Spleen (tissue), 11 donors: ENCODE measurements at regions not wholly inside any gene's neighbourhood (a gene's known extent, or its start where the extent isn't known, plus 50 kb on each side); places are given as distances from the start of the nearest gene placed in this dataset.

Source experiments
- DNase-seq: peaks from one replicate; pipeline ENCODE4 v3.0.0-alpha.2; 2020
- H3K27ac ChIP-seq, 8 donors: fragments of 200-600 bp; sonication (generic) in 7 of 8; 1 replicate in 4 of 8; 2 replicates in 4 of 8; pipeline versions ENCODE4 v1.5.0 to v1.8.0; 2016 to 2021; ENCODE audit warnings: inconsistent platforms in 4 of 8, mild to moderate bottlenecking in 4 of 8, moderate library complexity in 1 of 8
- H3K27me3 ChIP-seq, 7 donors: fragments of 200-600 bp; sonication (generic) in 6 of 7; replicated peaks in 1 of 7; 1 replicate in 4 of 7; 2 replicates in 3 of 7; pipeline versions ENCODE4 v1.5.0 to v1.8.0; 2016 to 2021; ENCODE audit warnings: inconsistent platforms in 3 of 7, mild to moderate bottlenecking in 1 of 7
- H3K36me3 ChIP-seq, 6 donors: fragments of 200-600 bp; sonication (generic) in 5 of 6; 1 replicate in 4 of 6; 2 replicates in 2 of 6; pipeline versions ENCODE4 v1.5.0 to v1.8.0; 2016 to 2021; ENCODE audit warnings: inconsistent platforms in 2 of 6
- H3K4me1 ChIP-seq, 6 donors: fragments of 200-600 bp; sonication (generic) in 5 of 6; 1 replicate in 3 of 6; 2 replicates in 3 of 6; pipeline versions ENCODE4 v1.5.0 to v1.8.0; 2016 to 2021; ENCODE audit warnings: inconsistent platforms in 3 of 6
- H3K4me3 ChIP-seq, 8 donors: fragments of 200-600 bp; sonication (generic) in 7 of 8; 1 replicate in 4 of 8; 2 replicates in 4 of 8; pipeline versions ENCODE4 v1.5.0 to v1.8.0; 2016 to 2021; ENCODE audit warnings: inconsistent platforms in 4 of 8, mild to moderate bottlenecking in 4 of 8, moderate library complexity in 2 of 8
- H3K9me3 ChIP-seq, 8 donors: fragments of 200-600 bp; sonication (generic) in 7 of 8; 1 replicate in 4 of 8; 2 replicates in 4 of 8; pipeline versions ENCODE4 v1.5.0 to v1.8.0; 2016 to 2021; ENCODE audit warnings: inconsistent platforms in 4 of 8
- POLR2A ChIP-seq, 3 donors: fragments of 450-650 bp; IDR thresholded peaks; one replicate each; pipeline ENCODE4 v1.5.1; 2017; ENCODE audit warnings: antibody characterized with exemption in 3 of 3, mild to moderate bottlenecking in 1 of 3
- POLR2AphosphoS5 ChIP-seq, 3 donors: sonication (generic); formaldehyde crosslinking; IDR thresholded peaks; one replicate each; pipeline ENCODE4 v1.5.1; 2017; ENCODE audit warnings: antibody characterized with exemption in 3 of 3
- WGBS, 5 donors: extraction: QIAGEN DNeasy Blood & Tissue Kit in 3 of 5; methylation state at CpG; one replicate each; pipeline versions ENCODE4 v1.1.5 to v1.1.7; 2013 to 2018; 5-methylcytosine and 5-hydroxymethylcytosine counted together
- intact Hi-C: fragments of 100-400 bp; cut with DNase I; formaldehyde crosslinking; loops from one replicate; pipeline ENCODE4 v1.15.0; 2023; ENCODE audit warnings: low total_unique reads
- TF ChIP-seq, protein P1 (sequence below), 11 experiments: fragments of 200-600 bp in 7 of 11; fragments of 450-650 bp in 4 of 11; sonication (generic) in 4 of 11; IDR thresholded peaks in 8 of 11; conservative IDR thresholded peaks in 3 of 11; 1 replicate in 7 of 11; 2 replicates in 4 of 11; pipeline versions ENCODE4 v1.4.0 to v1.8.0; 2016 to 2021; ENCODE audit warnings: antibody characterized with exemption in 11 of 11, inconsistent platforms in 4 of 11, mild to moderate bottlenecking in 1 of 11
- donor health status: healthy with polysubstance abuse.
- donor health status: DM: no; HTN: no; CAD: no; lungs with moderate emphysema.
- donor health status: DM: no; HTN: no; CAD: no.
- donor health status: Bipolar disorder and iron deficiency.
- donor health status: healthy.
- donor health status: DM: no; HTN: no; CAD: no.
- donor health status: DM: yes; HTN: yes; CAD: no.

GRCh38 chr13:70253834-70254233 is 145.6 kb upstream of the KLHL1 start:
- DNase-seq, result no peak
- no peaks in the 10 kb centered on the region for H3K27me3 ChIP-seq
- no peaks in the 10 kb centered on the region for H3K36me3 ChIP-seq
- no peak overlapping the region for H3K27ac ChIP-seq
- H3K4me1 ChIP-seq, result no peaks in the 10 kb centered on the region
- H3K4me3 ChIP-seq, result no peak overlapping the region
- H3K9me3 ChIP-seq, result peaks cover 0 to 43% (median 19%) of the 10 kb centered on the region in 8 donors
- WGBS, 5 donors, result 30 to 58% (median 54%) methylated on average over 1 of the region's 1 CpG
- intact Hi-C loops, result no loop called here
- no peak for TF ChIP-seq POLR2AphosphoS5 (IDR thresholded peaks at IDR 0.05)
- TF ChIP-seq POLR2A (IDR thresholded peaks at IDR 0.05), result no peak
- TF ChIP-seq, protein P1, sequence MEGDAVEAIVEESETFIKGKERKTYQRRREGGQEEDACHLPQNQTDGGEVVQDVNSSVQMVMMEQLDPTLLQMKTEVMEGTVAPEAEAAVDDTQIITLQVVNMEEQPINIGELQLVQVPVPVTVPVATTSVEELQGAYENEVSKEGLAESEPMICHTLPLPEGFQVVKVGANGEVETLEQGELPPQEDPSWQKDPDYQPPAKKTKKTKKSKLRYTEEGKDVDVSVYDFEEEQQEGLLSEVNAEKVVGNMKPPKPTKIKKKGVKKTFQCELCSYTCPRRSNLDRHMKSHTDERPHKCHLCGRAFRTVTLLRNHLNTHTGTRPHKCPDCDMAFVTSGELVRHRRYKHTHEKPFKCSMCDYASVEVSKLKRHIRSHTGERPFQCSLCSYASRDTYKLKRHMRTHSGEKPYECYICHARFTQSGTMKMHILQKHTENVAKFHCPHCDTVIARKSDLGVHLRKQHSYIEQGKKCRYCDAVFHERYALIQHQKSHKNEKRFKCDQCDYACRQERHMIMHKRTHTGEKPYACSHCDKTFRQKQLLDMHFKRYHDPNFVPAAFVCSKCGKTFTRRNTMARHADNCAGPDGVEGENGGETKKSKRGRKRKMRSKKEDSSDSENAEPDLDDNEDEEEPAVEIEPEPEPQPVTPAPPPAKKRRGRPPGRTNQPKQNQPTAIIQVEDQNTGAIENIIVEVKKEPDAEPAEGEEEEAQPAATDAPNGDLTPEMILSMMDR (IDR thresholded peaks at IDR 0.05 in 8 of 11, conservative IDR thresholded peaks at IDR 0.05 in 3 of 11), result no peak

- WGBS, 5 donors, result 65 to 81% (median 80%) methylated on average over 2 of the region's 2 CpGs
- DNase-seq, result no peak
- no peak overlapping the region for H3K4me3 ChIP-seq
- H3K27me3 ChIP-seq, result no peaks in the 10 kb centered on the region
- no peak overlapping the region for H3K27ac ChIP-seq
- no peaks in the 10 kb centered on the region for H3K4me1 ChIP-seq
- intact Hi-C loops, result no loop called here
- H3K9me3 ChIP-seq, result peaks cover 0 to 43% (median 19%) of the 10 kb centered on the region in 8 donors
- TF ChIP-seq POLR2A (IDR thresholded peaks at IDR 0.05), result no peak
- TF ChIP-seq POLR2AphosphoS5 (IDR thresholded peaks at IDR 0.05), result no peak
- TF ChIP-seq, protein P1 (IDR thresholded peaks at IDR 0.05 in 8 of 11, conservative IDR thresholded peaks at IDR 0.05 in 3 of 11), result no peak
- no peaks in the 10 kb centered on the region for H3K36me3 ChIP-seq
Measured at GRCh38 chr13:70253411-70253810, 145.2 kb upstream of the KLHL1 start.

DNA sequence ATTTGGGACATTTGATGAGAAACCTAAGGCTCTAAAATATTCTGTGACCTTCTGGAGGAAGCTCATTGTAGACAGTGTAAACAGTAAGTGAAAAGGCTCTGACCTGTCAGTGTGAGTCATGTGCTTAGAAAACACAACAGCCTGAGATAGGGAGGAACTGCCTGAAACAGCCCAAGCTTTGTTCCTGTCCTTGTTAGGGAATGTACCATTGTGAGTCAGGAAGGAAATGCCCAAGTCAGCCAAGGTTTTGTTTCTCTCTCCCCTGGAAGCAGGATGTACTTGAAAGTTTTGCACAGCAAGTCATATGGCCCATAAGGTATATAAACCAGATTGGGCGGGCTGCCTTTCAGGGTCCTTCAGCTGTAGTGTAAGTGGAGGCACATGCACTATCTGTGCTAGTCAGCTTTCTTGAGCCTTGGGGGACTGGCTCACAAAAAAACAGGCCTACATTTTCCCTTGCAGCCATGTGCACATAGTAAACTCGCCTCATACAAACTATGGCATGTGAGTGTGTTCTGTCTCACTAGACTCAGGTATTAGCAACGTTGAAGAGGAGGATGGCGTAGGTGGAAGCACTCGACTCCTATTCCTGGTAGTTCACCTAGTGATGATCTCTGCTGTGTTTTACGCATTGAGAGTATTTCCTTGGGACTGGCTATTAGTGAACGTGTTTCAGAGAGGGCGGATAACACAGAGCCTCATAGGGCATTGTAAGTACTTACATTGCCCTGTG is 141.2 kb upstream of the KLHL1 start:
- Histone ChIP-seq H3K4me1 (no peaks in the 10 kb centered on the region), H3K9me3 (peaks cover 0 to 26% (median 12%) of the 10 kb centered on the region in 8 donors), H3K36me3 (no peaks in the 10 kb centered on the region), H3K4me3 (no peak overlapping the region), H3K27me3 (no peaks in the 10 kb centered on the region), H3K27ac (no peak overlapping the region)
- TF ChIP-seq POLR2AphosphoS5 (IDR thresholded peaks at IDR 0.05) (no peak), POLR2A (IDR thresholded peaks at IDR 0.05) (no peak)
- TF ChIP-seq, protein P1 (IDR thresholded peaks at IDR 0.05 in 8 of 11, conservative IDR thresholded peaks at IDR 0.05 in 3 of 11), result no peak
- WGBS, 5 donors, result 79 to 94% (median 87%) methylated on average over 8 of the region's 8 CpGs
- no peak for DNase-seq
- intact Hi-C loops, result no loop called here

- no peaks in the 10 kb centered on the region for H3K36me3 ChIP-seq
- H3K4me1 ChIP-seq, result no peaks in the 10 kb centered on the region
- H3K9me3 ChIP-seq, result peaks cover 0 to 36% (median 22%) of the 10 kb centered on the region in 8 donors
- no peak for DNase-seq
- no peaks in the 10 kb centered on the region for H3K27me3 ChIP-seq
- no peak for TF ChIP-seq POLR2A (IDR thresholded peaks at IDR 0.05)
- TF ChIP-seq POLR2AphosphoS5 (IDR thresholded peaks at IDR 0.05), result no peak
- TF ChIP-seq, protein P1 (IDR thresholded peaks at IDR 0.05 in 8 of 11, conservative IDR thresholded peaks at IDR 0.05 in 3 of 11), result no peak
- H3K4me3 ChIP-seq, result no peak overlapping the region
- H3K27ac ChIP-seq, result no peak overlapping the region
- intact Hi-C loops, result no loop called here
Measured at GRCh38 chr13:70237131-70237530, 128.9 kb upstream of the KLHL1 start.
